ENCODE measurements at regions not wholly inside any gene's neighbourhood (a gene's known extent, or its start where the extent isn't known, plus 50 kb on each side); places are given as distances from the start of the nearest gene placed in this dataset.

- no peak for TF ChIP-seq EZH2 (IDR thresholded peaks at IDR 0.05; ENCODE audit: borderline replicate concordance, low read depth, low read length, poor library complexity, severe bottlenecking)
- TF ChIP-seq CTCF (conservative IDR thresholded peaks at IDR 0.05; ENCODE audit: low read depth, low read length): 0 out of 2 replicates have a peak, but pooled peaks have one; percentile 8
These were observed 119.1 kb upstream of the CHORDC1 start for GRCh38 chr11:90341986-90342385.
